ENCODE measurements at regions not wholly inside any gene's neighbourhood (a gene's known extent, or its start where the extent isn't known, plus 50 kb on each side); places are given as distances from the start of the nearest gene placed in this dataset.

DNA sequence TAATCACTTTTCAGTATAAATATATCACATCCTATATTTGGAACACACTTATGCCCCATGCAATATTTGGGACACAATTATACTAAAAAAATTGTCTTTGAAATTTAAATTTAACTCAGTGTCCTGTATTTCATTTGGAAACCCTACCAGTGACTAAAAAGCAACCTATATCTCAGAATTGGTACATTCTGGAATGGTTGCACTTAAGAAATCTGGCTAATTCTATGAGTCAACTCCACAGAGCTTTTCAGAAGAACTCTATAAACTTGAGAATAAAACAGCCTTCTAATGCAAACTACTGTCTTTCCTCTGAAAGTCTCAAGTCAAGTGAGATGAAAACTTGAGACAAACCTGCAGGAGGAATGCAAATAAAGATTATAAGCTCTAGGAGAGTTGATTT lies 320.2 kb downstream of the MAFB start:
- H3K79me2 ChIP-seq (ENCODE audit: insufficient read depth, low read length): no peaks in the 10 kb centered on the region
- H3K36me3 ChIP-seq (ENCODE audit: low read length): no peaks in the 10 kb centered on the region
- no peaks in the 10 kb centered on the region for H3K27me3 ChIP-seq (ENCODE audit: low read length)
- no peaks in the 10 kb centered on the region for H4K20me1 ChIP-seq (ENCODE audit: low read depth, low read length)
- H2AFZ ChIP-seq (ENCODE audit: low read depth, low read length, severe bottlenecking): no peak overlapping the region
- H3K9me3 ChIP-seq (ENCODE audit: insufficient read depth, low read length): no peaks in the 10 kb centered on the region
- H3F3A ChIP-seq (ENCODE audit: insufficient read depth): no peaks in the 10 kb centered on the region
- H3K9ac ChIP-seq (ENCODE audit: low read length): no peak overlapping the region
- no peak overlapping the region for H3K4me3 ChIP-seq (ENCODE audit: insufficient read depth, low read length, poor library complexity, severe bottlenecking)
- no peak overlapping the region for H3K4me2 ChIP-seq (ENCODE audit: low read depth, low read length, poor library complexity, severe bottlenecking)
- no peak overlapping the region for H3K27ac ChIP-seq (ENCODE audit: low read depth, low read length)
- H3K9me2 ChIP-seq (replicated peaks; ENCODE audit: insufficient read depth, low read length): no peaks in the 10 kb centered on the region
- no peak for TF ChIP-seq EZH2phosphoT487 (conservative IDR thresholded peaks at IDR 0.05; ENCODE audit: low read length)
- TF ChIP-seq, protein P1, sequence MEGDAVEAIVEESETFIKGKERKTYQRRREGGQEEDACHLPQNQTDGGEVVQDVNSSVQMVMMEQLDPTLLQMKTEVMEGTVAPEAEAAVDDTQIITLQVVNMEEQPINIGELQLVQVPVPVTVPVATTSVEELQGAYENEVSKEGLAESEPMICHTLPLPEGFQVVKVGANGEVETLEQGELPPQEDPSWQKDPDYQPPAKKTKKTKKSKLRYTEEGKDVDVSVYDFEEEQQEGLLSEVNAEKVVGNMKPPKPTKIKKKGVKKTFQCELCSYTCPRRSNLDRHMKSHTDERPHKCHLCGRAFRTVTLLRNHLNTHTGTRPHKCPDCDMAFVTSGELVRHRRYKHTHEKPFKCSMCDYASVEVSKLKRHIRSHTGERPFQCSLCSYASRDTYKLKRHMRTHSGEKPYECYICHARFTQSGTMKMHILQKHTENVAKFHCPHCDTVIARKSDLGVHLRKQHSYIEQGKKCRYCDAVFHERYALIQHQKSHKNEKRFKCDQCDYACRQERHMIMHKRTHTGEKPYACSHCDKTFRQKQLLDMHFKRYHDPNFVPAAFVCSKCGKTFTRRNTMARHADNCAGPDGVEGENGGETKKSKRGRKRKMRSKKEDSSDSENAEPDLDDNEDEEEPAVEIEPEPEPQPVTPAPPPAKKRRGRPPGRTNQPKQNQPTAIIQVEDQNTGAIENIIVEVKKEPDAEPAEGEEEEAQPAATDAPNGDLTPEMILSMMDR (IDR thresholded peaks at IDR 0.05; ENCODE audit: insufficient read depth, low read length, poor library complexity, severe bottlenecking): no peak

DNA sequence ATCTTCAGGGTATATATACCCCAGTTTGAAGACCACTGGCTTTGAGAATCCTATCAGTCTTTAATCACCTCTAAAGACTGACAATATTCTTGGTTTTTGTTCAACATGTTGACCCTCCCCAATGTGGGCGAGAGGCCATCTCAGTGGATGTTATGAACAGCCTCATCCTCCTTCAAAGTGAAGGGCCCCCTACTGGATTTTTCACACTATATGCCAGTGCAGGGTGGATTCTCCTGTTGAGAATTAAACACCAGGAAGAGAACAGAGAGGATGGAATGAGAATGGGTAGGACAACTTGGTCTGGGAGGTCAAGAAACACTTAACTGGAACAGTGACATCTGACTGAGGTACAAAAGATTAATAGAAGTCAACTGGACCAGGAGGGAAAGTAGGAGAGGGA lies 327.1 kb downstream of the MAFB start:
- H3K27ac ChIP-seq (ENCODE audit: low read depth, low read length): no peak overlapping the region

DNA sequence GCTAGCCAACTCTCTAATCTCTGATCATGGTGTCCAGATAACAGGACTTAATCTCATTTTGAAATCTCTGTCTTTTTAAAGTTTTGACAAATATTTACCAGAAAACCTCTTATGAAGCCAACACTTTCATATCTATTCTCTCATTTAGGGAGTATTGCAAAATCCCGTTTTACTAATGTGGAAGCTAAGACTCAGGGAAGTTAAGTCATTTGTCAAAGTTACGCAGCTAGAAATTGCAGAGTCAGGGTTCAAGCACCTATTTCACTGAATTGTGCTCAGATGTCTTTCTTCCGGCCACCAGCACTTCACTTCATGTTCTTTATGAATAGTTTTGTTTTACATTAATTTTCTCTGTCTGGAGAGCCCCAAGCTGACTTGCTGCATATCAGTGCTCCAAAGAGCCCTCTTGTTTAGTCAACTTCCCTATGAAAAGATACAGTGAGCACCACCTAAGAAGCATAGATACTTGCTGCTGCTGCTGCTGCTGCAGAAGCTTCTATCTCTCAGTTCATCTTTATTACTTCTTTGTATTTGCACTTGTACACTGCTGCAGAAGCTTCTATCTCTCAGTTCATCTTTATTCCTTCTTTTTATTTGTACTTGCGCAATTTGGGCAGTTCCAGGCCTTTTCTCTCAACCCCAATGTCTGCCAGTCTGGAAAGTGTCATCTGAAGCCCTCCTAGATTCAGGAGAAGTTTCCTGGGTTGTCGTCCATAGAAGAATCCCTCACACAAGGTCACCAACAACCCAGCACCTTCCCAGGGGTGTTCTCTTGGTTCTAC lies 329.7 kb downstream of the MAFB start:
- H3K9me3 ChIP-seq (ENCODE audit: insufficient read depth, low read length): no peaks in the 10 kb centered on the region
- no peaks in the 10 kb centered on the region for H3F3A ChIP-seq (ENCODE audit: insufficient read depth)
- TF ChIP-seq, protein P1 (IDR thresholded peaks at IDR 0.05; ENCODE audit: insufficient read depth, low read length, poor library complexity, severe bottlenecking): no peak
- no peak for TF ChIP-seq EZH2phosphoT487 (conservative IDR thresholded peaks at IDR 0.05; ENCODE audit: low read length)
- H4K20me1 ChIP-seq (ENCODE audit: low read depth, low read length): no peaks in the 10 kb centered on the region
- no peak overlapping the region for H3K4me3 ChIP-seq (ENCODE audit: insufficient read depth, low read length, poor library complexity, severe bottlenecking)
- H3K4me2 ChIP-seq (ENCODE audit: low read depth, low read length, poor library complexity, severe bottlenecking): no peak overlapping the region
- H3K27ac ChIP-seq (ENCODE audit: low read depth, low read length): no peak overlapping the region
- no peaks in the 10 kb centered on the region for H3K9me2 ChIP-seq (replicated peaks; ENCODE audit: insufficient read depth, low read length)
- no peaks in the 10 kb centered on the region for H3K36me3 ChIP-seq (ENCODE audit: low read length)
- H2AFZ ChIP-seq (ENCODE audit: low read depth, low read length, severe bottlenecking): no peak overlapping the region
- no peaks in the 10 kb centered on the region for H3K27me3 ChIP-seq (ENCODE audit: low read length)
- no peaks in the 10 kb centered on the region for H3K79me2 ChIP-seq (ENCODE audit: insufficient read depth, low read length)
- no peak overlapping the region for H3K9ac ChIP-seq (ENCODE audit: low read length)

More for the DNA sequence above, 327.1 kb downstream of the MAFB start:
- no peaks in the 10 kb centered on the region for H4K20me1 ChIP-seq (ENCODE audit: low read depth, low read length)
- no peaks in the 10 kb centered on the region for H3K9me2 ChIP-seq (replicated peaks; ENCODE audit: insufficient read depth, low read length)
- no peaks in the 10 kb centered on the region for H3K79me2 ChIP-seq (ENCODE audit: insufficient read depth, low read length)
- H2AFZ ChIP-seq (ENCODE audit: low read depth, low read length, severe bottlenecking): no peak overlapping the region
- no peaks in the 10 kb centered on the region for H3F3A ChIP-seq (ENCODE audit: insufficient read depth)
- no peak for TF ChIP-seq EZH2phosphoT487 (conservative IDR thresholded peaks at IDR 0.05; ENCODE audit: low read length)
- TF ChIP-seq, protein P1 (IDR thresholded peaks at IDR 0.05; ENCODE audit: insufficient read depth, low read length, poor library complexity, severe bottlenecking): no peak
- no peak overlapping the region for H3K9ac ChIP-seq (ENCODE audit: low read length)
- H3K27me3 ChIP-seq (ENCODE audit: low read length): no peaks in the 10 kb centered on the region
- no peaks in the 10 kb centered on the region for H3K36me3 ChIP-seq (ENCODE audit: low read length)
- no peaks in the 10 kb centered on the region for H3K9me3 ChIP-seq (ENCODE audit: insufficient read depth, low read length)
- no peak overlapping the region for H3K4me2 ChIP-seq (ENCODE audit: low read depth, low read length, poor library complexity, severe bottlenecking)
- no peak overlapping the region for H3K4me3 ChIP-seq (ENCODE audit: insufficient read depth, low read length, poor library complexity, severe bottlenecking)

Data from SU-DHL-6 (cell line).